GF-D8 (cell line): ENCODE measurements at regions not wholly inside any gene's neighbourhood (a gene's known extent, or its start where the extent isn't known, plus 50 kb on each side); places are given as distances from the start of the nearest gene placed in this dataset.

Source experiments
- DNase-seq: peaks from one replicate; lab custom pipeline; 2025; lab: John Stamatoyannopoulos, UW

DNA sequence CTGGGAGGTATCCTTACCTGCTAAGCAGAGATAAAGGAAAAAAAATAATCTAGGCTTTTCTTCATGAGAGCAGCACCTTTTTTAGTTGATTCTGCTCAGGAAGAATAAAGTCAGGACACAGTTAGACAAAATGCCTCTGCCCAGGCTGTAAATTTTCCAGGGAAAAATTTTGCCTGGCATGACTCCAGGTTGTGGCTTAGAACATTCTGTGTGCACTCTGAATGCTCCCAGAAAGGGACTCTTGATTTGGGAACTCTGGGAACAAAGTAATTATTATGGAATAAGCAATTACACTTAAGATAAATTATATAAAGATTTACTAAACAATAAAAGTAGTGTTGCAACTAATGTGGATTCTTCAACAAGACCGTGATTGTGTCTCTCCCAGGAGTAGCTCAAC, 826.2 kb upstream of the TENM3 start:
- DNase-seq = no peak

- no peak for DNase-seq
Observed at GRCh38 chr4:181418496-181418895, 824.7 kb upstream of the TENM3 start.

- no peak for DNase-seq
Observed at GRCh38 chr4:181420950-181421349, 822.3 kb upstream of the TENM3 start.

GRCh38 chr4:181424362-181425016, 818.7 kb upstream of the TENM3 start:
- no peak for DNase-seq

- DNase-seq = no peak
Observed at GRCh38 chr4:181427076-181427475, 816.1 kb upstream of the TENM3 start.

DNA sequence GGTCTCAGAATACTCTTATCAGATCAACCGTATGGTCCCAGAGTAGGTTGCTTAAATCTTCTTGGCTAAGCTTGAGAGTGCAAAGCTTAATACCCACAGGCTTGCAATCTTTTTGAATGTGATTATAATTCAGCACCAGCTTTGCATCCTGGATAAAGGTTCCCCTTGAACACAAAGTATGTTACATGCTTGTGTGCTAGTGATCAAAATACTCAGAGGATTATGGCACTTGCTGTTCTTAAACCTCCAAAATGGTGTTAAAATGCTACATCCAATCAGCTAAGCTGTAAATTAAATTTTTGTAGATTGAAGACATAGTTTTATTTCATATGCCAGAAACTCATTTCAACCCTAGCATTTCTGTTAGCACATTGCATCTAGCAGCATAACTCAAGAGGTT, 812.2 kb upstream of the TENM3 start:
- no peak for DNase-seq

GRCh38 chr4:181431661-181432060, 811.5 kb upstream of the TENM3 start:
- no peak for DNase-seq

GRCh38 chr4:181432335-181432734, 810.9 kb upstream of the TENM3 start:
- no peak for DNase-seq

DNA sequence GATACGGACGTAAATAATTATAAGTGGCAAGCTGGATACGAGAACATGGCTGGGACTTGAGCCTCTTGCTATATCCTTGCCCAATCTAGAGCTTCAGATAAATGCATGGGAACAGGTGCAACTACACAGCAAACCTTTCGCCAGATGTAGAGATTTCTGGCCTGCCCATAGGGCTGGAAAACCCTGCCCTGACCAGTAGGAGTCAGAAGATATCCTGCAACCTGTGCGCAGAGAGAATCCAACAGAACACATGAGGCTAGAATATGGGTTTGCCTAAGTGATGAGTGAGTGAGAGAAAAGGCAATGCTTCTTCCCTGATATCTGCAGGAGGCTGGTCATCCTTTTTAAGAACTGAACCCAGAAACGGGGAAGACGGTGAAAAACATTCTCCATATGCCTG, 805.3 kb upstream of the TENM3 start:
- no peak for DNase-seq

- DNase-seq = no peak
Observed at GRCh38 chr4:181438641-181439040, 804.6 kb upstream of the TENM3 start.

DNA sequence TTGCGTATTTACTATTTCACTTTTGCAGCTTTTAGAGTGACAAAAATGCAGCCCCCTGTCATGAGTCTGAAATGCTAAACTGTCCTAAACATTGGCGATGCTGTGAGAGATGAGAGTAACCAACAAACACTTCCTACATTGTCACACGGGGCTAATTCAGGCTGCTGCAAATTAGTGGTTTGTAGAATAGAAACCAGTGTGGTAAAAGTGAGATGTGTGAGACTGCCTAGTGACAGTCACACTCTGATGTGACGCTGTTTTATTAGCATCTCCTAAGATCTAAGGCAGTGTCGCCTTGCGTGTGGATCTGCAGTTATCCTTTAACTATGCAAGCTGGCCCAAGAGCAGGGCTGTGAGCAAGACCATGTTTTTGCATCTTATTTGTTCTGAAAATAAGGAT, 800.2 kb upstream of the TENM3 start:
- DNase-seq = no peak

DNA sequence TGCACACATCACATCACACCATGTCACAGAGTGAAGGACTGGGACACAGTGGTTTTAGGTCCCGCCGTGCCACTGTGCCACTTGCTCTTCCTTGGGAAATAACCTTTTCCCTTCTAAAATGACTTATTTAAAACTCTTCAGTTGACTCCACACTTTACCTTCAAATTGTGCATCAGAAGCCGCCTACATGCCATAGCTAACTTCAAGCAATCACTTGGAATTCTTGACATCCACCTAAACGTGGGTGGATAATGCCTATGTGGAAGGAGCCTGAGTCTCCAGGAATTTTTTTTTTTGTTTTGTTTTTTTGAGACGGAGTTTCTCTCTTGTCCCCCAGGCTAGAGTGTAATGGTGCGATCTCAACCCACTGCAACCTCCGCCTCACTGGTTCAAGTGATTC, 777.4 kb upstream of the TENM3 start:
- no peak for DNase-seq

- no peak for DNase-seq
Observed at GRCh38 chr4:181468451-181468850, 774.8 kb upstream of the TENM3 start.

GRCh38 chr4:181470306-181470705, 772.9 kb upstream of the TENM3 start:
- DNase-seq = no peak

GRCh38 chr4:181475359-181475758, 767.8 kb upstream of the TENM3 start:
- DNase-seq = no peak

DNA sequence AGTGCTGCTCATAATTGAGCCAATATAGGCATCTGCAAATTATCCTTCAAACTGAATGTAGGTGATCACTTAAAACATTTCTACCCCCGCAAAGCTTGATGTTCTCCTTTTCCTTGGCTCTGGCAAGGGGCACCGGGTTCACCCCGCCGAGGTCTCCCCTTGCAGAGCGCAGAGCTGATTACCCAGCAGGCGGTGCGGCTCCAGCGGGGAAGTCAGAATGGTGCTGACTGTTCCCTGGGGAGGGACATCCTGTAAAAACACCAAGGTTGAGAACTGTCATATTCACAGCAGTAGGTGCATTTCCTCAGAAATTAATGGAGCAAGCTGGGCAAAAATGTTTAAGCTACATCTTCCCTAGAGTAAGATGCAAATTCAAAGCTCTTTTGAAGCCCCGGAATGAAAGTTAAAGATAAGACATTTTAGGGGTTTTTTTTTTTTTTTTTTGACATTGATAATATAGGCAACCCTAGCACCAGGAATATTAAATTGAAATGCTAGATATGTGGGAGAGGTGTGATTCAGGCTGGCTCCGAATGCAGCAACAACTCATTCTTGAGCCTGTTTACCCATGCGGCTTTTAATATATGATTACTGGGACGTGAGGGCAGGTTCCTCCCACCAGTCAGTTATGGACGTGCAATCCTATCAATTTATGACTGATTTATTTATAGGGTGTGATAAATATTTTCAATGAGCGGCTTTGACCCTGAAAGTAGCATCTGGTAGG, 767.3 kb upstream of the TENM3 start:
- DNase-seq = no peak

- no peak for DNase-seq
Observed at GRCh38 chr4:181476508-181476890, 766.7 kb upstream of the TENM3 start.

GRCh38 chr4:181477591-181477990, 765.6 kb upstream of the TENM3 start:
- DNase-seq = no peak

DNA sequence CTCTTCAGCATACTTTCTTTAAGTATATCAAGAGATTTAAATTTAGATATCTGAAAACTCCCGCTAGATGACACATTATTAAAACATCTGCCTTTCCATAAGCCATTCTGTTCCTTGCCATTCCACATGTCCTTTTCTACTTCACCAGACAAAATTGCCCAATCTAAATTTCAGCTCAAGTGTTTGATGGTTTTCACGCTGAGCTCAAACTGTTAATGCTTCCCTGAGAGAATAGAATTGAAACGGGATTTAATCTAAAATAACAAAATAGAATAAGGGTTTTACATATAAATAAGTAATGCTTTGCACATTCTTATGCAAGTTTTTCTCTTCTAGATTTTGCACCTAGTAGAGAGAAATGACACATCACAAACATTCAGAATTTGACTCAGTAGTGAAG, 764.5 kb upstream of the TENM3 start:
- DNase-seq = no peak

DNA sequence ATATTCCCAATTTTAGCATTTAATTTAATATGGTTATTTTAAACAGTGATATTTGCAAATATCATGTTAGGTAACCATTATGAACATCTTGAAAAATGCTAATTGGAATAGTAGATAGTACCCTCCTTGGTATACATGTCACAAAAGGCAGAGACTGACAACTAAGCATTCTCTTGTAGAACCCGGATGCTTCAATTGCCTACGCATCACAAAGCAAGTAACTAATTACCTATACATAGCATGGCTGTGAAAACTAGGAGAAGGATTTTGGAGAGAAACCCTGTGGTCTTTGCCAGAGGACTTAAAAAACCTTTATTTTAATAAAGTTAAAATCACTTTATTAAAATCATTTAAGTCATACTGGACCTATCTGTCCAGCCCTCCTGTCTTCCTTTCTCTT, 764.1 kb upstream of the TENM3 start:
- DNase-seq = no peak

DNA sequence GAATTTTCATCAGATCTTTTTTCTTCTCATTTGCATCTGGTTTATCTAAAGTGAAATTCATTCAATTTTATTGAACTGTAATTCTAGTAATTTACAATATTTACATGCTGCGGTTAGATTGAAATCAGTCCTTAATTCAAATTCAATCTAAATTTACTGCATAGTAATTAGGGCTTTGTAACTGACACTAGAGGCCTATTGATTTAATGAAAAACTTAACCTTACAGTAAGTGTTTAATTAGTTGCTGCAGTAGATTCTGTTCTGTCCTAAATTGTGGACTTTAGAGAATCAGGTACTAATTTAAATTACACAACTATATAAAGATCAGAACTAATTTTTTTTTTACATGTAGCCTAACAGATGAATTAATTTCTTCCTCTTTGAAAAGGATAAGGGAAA, 758.8 kb upstream of the TENM3 start:
- no peak for DNase-seq

DNA sequence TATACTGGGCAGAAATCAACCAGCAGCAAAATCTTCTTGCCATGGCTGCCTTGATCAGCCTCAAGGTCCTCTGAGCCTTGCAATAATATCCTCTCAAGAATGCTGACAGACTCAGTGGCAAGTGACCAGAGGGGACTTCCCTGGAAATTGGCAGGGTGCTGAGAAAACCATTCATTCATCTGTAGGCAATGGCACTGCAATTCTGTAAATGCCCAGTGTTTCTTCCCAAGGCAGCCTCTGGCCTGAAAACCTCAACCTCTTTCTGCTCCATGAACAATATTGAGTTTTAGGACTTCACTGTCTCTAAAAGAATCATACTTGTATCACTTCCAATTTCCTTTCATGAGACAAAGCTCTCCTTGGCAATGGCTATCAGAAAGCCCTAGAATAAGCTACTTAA, 754.3 kb upstream of the TENM3 start:
- no peak for DNase-seq

- no peak for DNase-seq
Observed at GRCh38 chr4:181498148-181498547, 745.1 kb upstream of the TENM3 start.

DNA sequence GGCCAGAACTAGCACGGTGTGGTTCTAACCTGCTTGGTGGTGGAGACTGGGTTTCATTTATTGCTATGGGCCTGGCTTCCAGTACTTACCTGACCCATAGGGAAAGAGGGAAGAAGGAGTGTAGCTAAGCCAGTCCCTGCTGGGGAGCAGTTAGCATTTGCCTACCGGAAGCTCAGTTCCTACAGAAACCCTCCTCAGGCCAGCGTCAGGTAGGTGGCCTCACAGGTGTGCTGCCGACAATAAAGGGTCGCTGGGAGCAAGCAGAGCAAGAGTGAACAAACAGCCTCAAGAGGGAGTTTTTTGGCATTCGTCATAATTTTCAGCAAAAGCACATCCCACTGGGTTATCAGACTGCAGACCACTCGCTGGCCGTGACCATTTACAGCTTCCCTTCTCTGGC, 740.6 kb upstream of the TENM3 start:
- no peak for DNase-seq
